CD4-positive, CD25-positive, alpha-beta regulatory T cell (primary cell): ENCODE measurements at regions not wholly inside any gene's neighbourhood (a gene's known extent, or its start where the extent isn't known, plus 50 kb on each side); places are given as distances from the start of the nearest gene placed in this dataset.

Experiments
- ATAC-seq, 2 donors: fragments of 150-1000 bp; cut with Tn5 transposase; one replicate each; pipeline ENCODE4 v1.10.0; 2021; ENCODE audit warnings: low read depth in 2 of 2, moderate number of reproducible peaks in 2 of 2, moderate library complexity in 1 of 2
- DNase-seq, 3 donors: peaks; one replicate each; pipeline versions ENCODE4 v3.0.0 to v3.0.0-alpha.2; 2012 to 2022; ENCODE audit warnings: mixed read lengths in 1 of 3
- H3K27ac ChIP-seq: one replicate; pipeline ENCODE4 v1.7.0; 2013; ENCODE audit warnings: mild to moderate bottlenecking, low read length; ENCODE audit not compliant: insufficient read depth, poor library complexity, severe bottlenecking
- H3K27me3 ChIP-seq: one replicate; pipeline ENCODE4 v1.7.0; 2013; ENCODE audit warnings: low read length; ENCODE audit not compliant: control insufficient read depth, insufficient read depth
- H3K36me3 ChIP-seq: one replicate; pipeline ENCODE4 v1.7.0; 2013; ENCODE audit warnings: mild to moderate bottlenecking, low read length, moderate library complexity; ENCODE audit not compliant: control insufficient read depth, insufficient read depth
- H3K4me1 ChIP-seq: 2 replicates; pipeline ENCODE4 v1.7.0; 2013; ENCODE audit warnings: mild to moderate bottlenecking, low read length; ENCODE audit not compliant: insufficient read depth, control insufficient read depth, poor library complexity, severe bottlenecking
- H3K4me3 ChIP-seq: one replicate; pipeline ENCODE4 v1.7.0; 2013; ENCODE audit warnings: low read depth, mild to moderate bottlenecking, low read length, moderate library complexity
- H3K9me3 ChIP-seq, 2 experiments: 1 replicate in 1 of 2; 2 replicates in 1 of 2; pipeline ENCODE4 v1.7.0; 2013; ENCODE audit warnings: low read length in 2 of 2, mild to moderate bottlenecking in 1 of 2, moderate library complexity in 1 of 2; ENCODE audit not compliant: control insufficient read depth in 2 of 2
- H3K27ac Mint-ChIP-seq, 3 donors: one replicate each; pipeline ENCODE4 v1.8.0; 2020 to 2022; ENCODE audit warnings: mild to moderate bottlenecking in 3 of 3, mixed read lengths in 3 of 3, moderate library complexity in 2 of 3
- H3K27me3 Mint-ChIP-seq: one replicate; pipeline ENCODE4 v1.8.0; 2022; ENCODE audit warnings: mild to moderate bottlenecking, mixed read lengths
- H3K36me3 Mint-ChIP-seq: one replicate; pipeline ENCODE4 v1.8.0; 2020; ENCODE audit warnings: mixed read lengths
- H3K4me1 Mint-ChIP-seq, 4 donors: one replicate each; pipeline ENCODE4 v1.8.0; 2020 to 2022; ENCODE audit warnings: mixed read lengths in 4 of 4, mild to moderate bottlenecking in 1 of 4
- H3K4me3 Mint-ChIP-seq, 4 donors: one replicate each; pipeline ENCODE4 v1.8.0; 2020 to 2022; ENCODE audit warnings: mild to moderate bottlenecking in 4 of 4, mixed read lengths in 4 of 4, moderate library complexity in 3 of 4
- H3K9me3 Mint-ChIP-seq, 7 donors: one replicate each; pipeline ENCODE4 v1.8.0; 2020 to 2022; ENCODE audit warnings: mixed read lengths in 7 of 7, mild to moderate bottlenecking in 3 of 7, moderate library complexity in 2 of 7

- Histone ChIP-seq H3K27ac (no peak overlapping the region), H3K9me3 (no peaks in the 10 kb centered on the region), H3K4me3 (no peak overlapping the region), H3K36me3 (no peaks in the 10 kb centered on the region), H3K27me3 (no peaks in the 10 kb centered on the region), H3K4me1 (no peaks in the 10 kb centered on the region)
- peaks cover 0 to 4% (median 1%) of the 10 kb centered on the region in 7 donors for H3K9me3 Mint-ChIP-seq
- no peaks in the 10 kb centered on the region for H3K4me1 Mint-ChIP-seq
- no peak for DNase-seq
- H3K27ac Mint-ChIP-seq, result no peak overlapping the region
- H3K27me3 Mint-ChIP-seq, result peaks cover 4% of the 10 kb centered on the region
- ATAC-seq, result no peak
- H3K4me3 Mint-ChIP-seq, result no peak overlapping the region
- H3K36me3 Mint-ChIP-seq, result no peaks in the 10 kb centered on the region
Measured at GRCh38 chr2:67215214-67216055, 181.7 kb upstream of the ETAA1 start.

- H3K9me3 ChIP-seq, result no peaks in the 10 kb centered on the region
- Mint-ChIP-seq H3K36me3 (no peaks in the 10 kb centered on the region), H3K4me1 (no peaks in the 10 kb centered on the region), H3K27ac (no peak overlapping the region), H3K27me3 (peaks cover 4% of the 10 kb centered on the region), H3K4me3 (no peak overlapping the region), H3K9me3 (peaks cover 0 to 4% (median 1%) of the 10 kb centered on the region in 7 donors)
- H3K4me3 ChIP-seq, result no peak overlapping the region
- no peak for DNase-seq
- no peaks in the 10 kb centered on the region for H3K4me1 ChIP-seq
- no peak for ATAC-seq
- H3K36me3 ChIP-seq, result no peaks in the 10 kb centered on the region
- no peaks in the 10 kb centered on the region for H3K27me3 ChIP-seq
- H3K27ac ChIP-seq, result no peak overlapping the region
Measured at GRCh38 chr2:67216103-67216502, 181.0 kb upstream of the ETAA1 start.

DNA sequence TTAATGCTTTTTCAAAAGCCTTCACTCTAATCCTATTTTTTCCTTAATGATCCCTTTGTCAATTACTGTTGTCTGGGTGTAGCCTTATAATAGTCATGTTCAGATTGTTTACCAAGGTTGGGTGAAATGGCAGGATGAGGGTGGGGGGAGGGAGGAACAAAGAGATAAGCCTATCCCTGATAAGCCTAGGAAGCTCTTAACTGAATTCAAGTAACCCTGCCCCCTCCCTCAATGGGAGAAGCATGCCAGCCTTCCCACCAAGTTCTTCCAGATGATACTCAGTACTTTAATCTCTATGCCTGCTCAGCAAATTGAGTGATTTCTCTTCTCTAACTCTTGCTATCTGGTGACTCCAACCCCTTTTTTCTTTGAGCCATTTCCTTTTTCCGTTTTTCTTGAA, 180.3 kb upstream of the ETAA1 start:
- Mint-ChIP-seq H3K4me3 (no peak overlapping the region), H3K27me3 (peaks cover 4% of the 10 kb centered on the region), H3K9me3 (peaks cover 0 to 6% (median 1%) of the 10 kb centered on the region in 7 donors), H3K36me3 (no peaks in the 10 kb centered on the region), H3K4me1 (no peaks in the 10 kb centered on the region), H3K27ac (no peak overlapping the region)
- no peak for DNase-seq
- no peaks in the 10 kb centered on the region for H3K36me3 ChIP-seq
- no peak overlapping the region for H3K27ac ChIP-seq
- no peaks in the 10 kb centered on the region for H3K9me3 ChIP-seq
- no peak overlapping the region for H3K4me3 ChIP-seq
- ATAC-seq, result no peak
- no peaks in the 10 kb centered on the region for H3K27me3 ChIP-seq
- no peaks in the 10 kb centered on the region for H3K4me1 ChIP-seq

- Mint-ChIP-seq H3K36me3 (no peaks in the 10 kb centered on the region), H3K27me3 (peaks cover 4% of the 10 kb centered on the region), H3K27ac (no peak overlapping the region), H3K4me3 (no peak overlapping the region), H3K9me3 (peaks cover 0 to 6% (median 1%) of the 10 kb centered on the region in 7 donors), H3K4me1 (no peaks in the 10 kb centered on the region)
- ATAC-seq (no peak), DNase-seq (no peak)
- Histone ChIP-seq H3K27me3 (no peaks in the 10 kb centered on the region), H3K36me3 (no peaks in the 10 kb centered on the region), H3K4me3 (no peak overlapping the region), H3K9me3 (no peaks in the 10 kb centered on the region), H3K4me1 (no peaks in the 10 kb centered on the region), H3K27ac (no peak overlapping the region)
Measured at GRCh38 chr2:67217398-67217797, 179.7 kb upstream of the ETAA1 start.

DNA sequence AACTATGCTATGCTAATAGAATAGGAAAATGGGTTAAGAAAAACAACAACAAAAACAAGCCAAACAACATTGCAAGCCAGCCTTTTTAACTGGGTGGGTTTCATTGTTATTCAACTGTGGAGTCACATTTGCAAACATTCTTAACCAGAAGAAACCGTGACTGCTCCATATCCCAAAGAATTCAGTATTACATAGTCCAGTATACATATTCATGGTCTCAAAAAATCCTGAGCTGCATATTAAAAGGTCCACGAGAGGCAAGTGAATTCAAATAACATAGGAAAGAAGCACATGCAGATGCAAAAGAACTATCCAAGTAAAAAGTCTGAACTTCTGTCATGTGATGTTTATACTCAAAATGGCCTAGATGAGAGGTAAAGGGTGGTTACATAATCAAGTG, 179.1 kb upstream of the ETAA1 start:
- Mint-ChIP-seq H3K27me3 (peaks cover 4% of the 10 kb centered on the region), H3K36me3 (no peaks in the 10 kb centered on the region), H3K4me3 (no peak overlapping the region), H3K27ac (no peak overlapping the region), H3K4me1 (no peaks in the 10 kb centered on the region), H3K9me3 (peaks cover 0 to 6% (median 1%) of the 10 kb centered on the region in 7 donors)
- Histone ChIP-seq H3K4me1 (no peaks in the 10 kb centered on the region), H3K27me3 (no peaks in the 10 kb centered on the region), H3K27ac (no peak overlapping the region), H3K36me3 (no peaks in the 10 kb centered on the region), H3K9me3 (no peaks in the 10 kb centered on the region), H3K4me3 (no peak overlapping the region)
- ATAC-seq, result no peak
- no peak for DNase-seq

GRCh38 chr2:67219651-67220050, 177.5 kb upstream of the ETAA1 start:
- Histone ChIP-seq H3K4me3 (no peak overlapping the region), H3K36me3 (no peaks in the 10 kb centered on the region), H3K4me1 (no peaks in the 10 kb centered on the region), H3K9me3 (no peaks in the 10 kb centered on the region), H3K27me3 (no peaks in the 10 kb centered on the region), H3K27ac (no peak overlapping the region)
- H3K27ac Mint-ChIP-seq, result no peak overlapping the region
- H3K4me1 Mint-ChIP-seq, result no peaks in the 10 kb centered on the region
- H3K9me3 Mint-ChIP-seq, result peaks cover 0 to 6% (median 1%) of the 10 kb centered on the region in 7 donors
- H3K27me3 Mint-ChIP-seq, result peaks cover 4% of the 10 kb centered on the region
- no peak overlapping the region for H3K4me3 Mint-ChIP-seq
- ATAC-seq (no peak), DNase-seq (no peak)
- no peaks in the 10 kb centered on the region for H3K36me3 Mint-ChIP-seq

GRCh38 chr2:67221266-67221665, 175.9 kb upstream of the ETAA1 start:
- H3K36me3 Mint-ChIP-seq, result no peaks in the 10 kb centered on the region
- no peaks in the 10 kb centered on the region for H3K4me1 Mint-ChIP-seq
- no peak for ATAC-seq
- Histone ChIP-seq H3K4me3 (no peak overlapping the region), H3K4me1 (no peaks in the 10 kb centered on the region), H3K27me3 (no peaks in the 10 kb centered on the region), H3K36me3 (no peaks in the 10 kb centered on the region), H3K27ac (no peak overlapping the region), H3K9me3 (no peaks in the 10 kb centered on the region)
- peaks cover 4% of the 10 kb centered on the region for H3K27me3 Mint-ChIP-seq
- peaks cover 0 to 9% (median 0%) of the 10 kb centered on the region in 7 donors for H3K9me3 Mint-ChIP-seq
- H3K4me3 Mint-ChIP-seq, result no peak overlapping the region
- no peak overlapping the region for H3K27ac Mint-ChIP-seq
- DNase-seq, result no peak
